NCI-H187 (cell line): ENCODE measurements at regions not wholly inside any gene's neighbourhood (a gene's known extent, or its start where the extent isn't known, plus 50 kb on each side); places are given as distances from the start of the nearest gene placed in this dataset.
"Not testable (repeated sequence)": the region's sequence is repeated elsewhere in the genome, so short reads cannot be mapped to it uniquely, and the experiment has no call there.

Experiments used
- DNase-seq, 2 experiments: peaks; one replicate each; lab custom pipeline; 2025; lab: John Stamatoyannopoulos, UW

DNA sequence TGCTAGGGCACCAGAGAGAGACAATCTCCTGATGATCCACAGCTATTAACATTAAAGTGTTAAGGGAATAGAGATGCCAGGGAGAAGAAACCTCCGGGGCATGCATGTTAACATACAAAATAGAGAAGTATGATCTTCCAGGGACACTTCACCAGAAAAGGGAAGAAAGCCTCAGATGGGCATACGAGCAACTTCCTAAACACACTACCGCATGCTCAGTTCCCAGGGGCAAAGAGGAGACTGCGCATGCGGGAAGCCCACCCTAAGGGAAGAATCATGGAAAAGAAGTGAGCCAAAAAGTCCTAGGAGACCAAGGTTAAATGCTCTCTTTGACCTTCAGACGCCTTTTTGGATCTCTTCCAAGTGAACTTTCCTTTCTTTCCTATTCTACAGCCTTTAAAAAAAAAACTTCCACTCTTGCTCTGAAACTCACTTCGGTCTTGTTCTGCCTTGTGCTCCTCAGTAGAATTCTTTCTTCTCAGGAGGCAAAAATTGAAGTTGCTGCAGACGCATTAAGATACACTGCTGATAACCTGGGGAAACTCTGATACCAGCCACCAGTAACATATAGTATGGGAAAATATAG is 1211.3 kb downstream of the REEP3 start:
- DNase-seq = no peak

- DNase-seq = no peak
These were observed 1212.8 kb downstream of the REEP3 start for GRCh38 chr10:64733980-64734379.

DNA sequence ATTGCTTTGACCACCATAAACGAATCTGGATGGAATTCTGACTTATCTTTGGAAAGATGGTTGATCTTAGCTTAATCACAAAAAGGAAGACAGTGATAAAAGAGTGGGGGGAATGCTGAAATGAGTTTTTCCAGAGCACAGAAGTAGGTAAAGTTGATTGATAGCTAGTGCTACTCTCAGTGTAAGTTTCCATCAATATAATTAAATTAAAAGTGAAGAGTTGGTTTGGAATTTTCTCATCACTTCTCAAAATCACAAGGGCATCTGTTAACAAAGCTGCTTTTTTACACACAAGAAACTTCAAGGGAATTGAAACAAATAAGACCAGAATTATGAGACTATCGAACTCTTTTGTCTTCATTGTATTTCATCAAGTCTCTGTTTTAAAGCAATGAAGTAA is 1217.3 kb downstream of the REEP3 start:
- DNase-seq = no peak

GRCh38 chr10:64745565-64745964 is 1224.4 kb downstream of the REEP3 start:
- no peak for DNase-seq

GRCh38 chr10:64750672-64751071 is 1229.5 kb downstream of the REEP3 start:
- no peak for DNase-seq

- DNase-seq = no peak
These were observed 1232.3 kb downstream of the REEP3 start for GRCh38 chr10:64753516-64753915.

- DNase-seq = no peak
These were observed 1239.2 kb downstream of the REEP3 start for GRCh38 chr10:64760371-64760770.

GRCh38 chr10:64762861-64763260 is 1241.7 kb downstream of the REEP3 start:
- DNase-seq = no peak

- DNase-seq = no peak
These were observed 1244.3 kb downstream of the REEP3 start for GRCh38 chr10:64765498-64765897.

DNA sequence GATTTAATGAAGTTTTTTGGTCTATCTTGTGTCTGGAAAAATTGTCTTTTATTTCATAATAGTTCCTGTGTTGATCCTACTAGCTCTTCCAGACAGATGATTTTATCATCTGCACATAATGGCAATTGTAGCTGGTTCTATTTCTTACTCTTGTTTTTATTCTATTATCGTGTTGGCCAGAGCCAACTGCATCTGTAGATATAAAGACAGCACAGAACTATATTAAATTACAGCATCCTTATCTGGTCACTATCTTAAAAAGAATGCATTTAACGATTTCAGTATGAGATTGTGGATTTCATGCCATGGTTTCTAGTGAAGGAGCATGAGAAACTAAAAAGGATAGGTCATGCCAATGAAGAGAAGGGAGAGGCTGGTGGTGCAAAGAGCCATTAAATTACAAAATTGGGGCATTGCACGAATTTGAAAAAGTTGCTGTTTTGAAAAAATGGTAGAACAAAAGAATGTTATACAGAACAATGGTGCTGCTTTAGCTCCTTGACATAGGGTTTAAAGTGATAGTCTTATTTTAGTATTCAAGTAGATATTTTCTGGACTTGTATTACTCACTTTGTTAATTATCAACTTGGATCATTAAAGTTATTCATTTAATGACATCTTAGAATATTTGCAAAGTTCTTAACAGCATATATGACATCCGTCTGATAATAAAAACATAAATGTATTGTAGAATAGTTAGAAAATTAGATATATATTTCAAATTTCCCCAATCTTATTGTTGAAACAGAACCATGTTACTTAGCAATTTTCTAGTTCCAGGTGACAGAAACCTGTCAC is 1250.3 kb downstream of the REEP3 start:
- no peak for DNase-seq

- DNase-seq = no peak
These were observed 1252.2 kb downstream of the REEP3 start for GRCh38 chr10:64773357-64773756.

DNA sequence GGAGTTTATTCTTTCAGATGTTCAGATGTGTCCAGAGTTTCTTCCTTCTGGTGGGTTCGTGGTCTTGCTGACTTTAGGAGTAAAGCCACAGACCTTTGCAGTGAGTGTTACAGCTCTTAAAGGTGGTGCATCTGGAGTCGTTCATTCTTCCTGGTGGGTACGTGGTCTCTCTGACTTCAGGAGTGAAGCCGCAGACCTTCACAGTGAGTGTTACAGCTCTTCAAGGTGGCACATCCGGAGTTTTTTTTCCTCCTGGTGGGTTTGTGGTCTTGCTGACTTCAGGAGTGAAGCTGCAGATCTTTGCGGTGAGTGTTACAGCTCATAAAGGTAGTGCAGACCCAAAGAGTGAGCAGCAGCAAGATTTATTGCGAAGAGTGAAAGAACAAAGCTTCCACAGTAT is 1263.2 kb downstream of the REEP3 start:
- DNase-seq = not testable (repeated sequence)

DNA sequence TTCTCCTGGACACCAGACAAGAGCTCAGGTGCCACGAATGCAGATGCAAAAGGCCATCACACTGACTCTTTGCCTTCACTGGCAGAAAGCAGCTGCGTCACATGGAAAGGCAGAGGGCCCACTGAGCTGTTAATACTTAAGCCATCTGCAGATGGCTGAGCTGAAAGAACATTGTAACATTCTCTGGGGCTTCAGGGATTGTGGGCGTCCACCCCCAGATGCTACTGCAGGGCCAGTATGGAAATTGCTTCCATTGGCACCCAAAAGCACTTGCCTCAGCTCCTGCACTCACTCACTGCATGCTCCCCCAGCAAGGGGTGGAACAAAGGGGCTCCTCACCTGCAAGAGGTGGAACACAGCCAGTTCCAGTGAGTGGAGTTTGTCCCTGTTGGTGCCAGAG is 1264.6 kb downstream of the REEP3 start:
- no peak for DNase-seq

DNA sequence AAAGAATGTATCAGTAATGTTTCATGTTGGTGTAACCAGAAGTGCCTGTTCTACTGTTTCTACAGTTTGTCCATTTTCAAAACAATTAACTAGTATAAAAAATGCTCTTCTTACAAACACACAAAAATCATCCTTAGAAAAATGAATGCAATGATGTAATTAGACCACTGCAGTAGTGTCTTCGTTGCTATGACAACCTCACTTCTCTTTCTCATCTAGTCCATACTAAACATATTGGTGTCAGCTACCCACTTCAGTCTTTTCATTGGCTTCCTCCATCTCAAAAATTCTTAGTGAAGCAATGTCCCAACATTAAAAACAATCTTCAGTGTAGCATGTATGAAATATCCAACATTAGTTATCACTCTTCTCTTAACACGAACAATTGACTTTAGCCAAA is 1265.8 kb downstream of the REEP3 start:
- no peak for DNase-seq

DNA sequence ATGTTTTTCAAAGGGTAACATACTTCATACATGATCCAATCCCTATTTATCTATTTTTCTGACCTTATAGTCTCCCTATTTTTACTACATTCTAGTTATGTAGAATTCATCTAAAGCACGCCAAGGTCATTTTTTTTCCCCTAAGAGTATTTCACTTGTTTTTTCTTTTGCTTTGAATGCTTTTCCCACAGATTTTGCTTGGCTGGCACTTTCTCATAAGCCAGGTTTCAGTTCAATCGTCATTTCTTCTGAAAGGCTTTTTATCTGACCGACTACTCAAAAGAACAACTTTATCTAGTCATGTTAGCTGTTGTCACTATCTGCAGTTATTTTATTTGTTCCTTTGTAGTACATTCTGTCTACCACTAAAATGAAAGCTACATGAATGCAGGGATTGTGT is 1274.6 kb downstream of the REEP3 start:
- no peak for DNase-seq

- no peak for DNase-seq
These were observed 1277.1 kb downstream of the REEP3 start for GRCh38 chr10:64798297-64798696.

GRCh38 chr10:64808233-64808632 is 1287.0 kb downstream of the REEP3 start:
- not testable (repeated sequence) for DNase-seq

DNA sequence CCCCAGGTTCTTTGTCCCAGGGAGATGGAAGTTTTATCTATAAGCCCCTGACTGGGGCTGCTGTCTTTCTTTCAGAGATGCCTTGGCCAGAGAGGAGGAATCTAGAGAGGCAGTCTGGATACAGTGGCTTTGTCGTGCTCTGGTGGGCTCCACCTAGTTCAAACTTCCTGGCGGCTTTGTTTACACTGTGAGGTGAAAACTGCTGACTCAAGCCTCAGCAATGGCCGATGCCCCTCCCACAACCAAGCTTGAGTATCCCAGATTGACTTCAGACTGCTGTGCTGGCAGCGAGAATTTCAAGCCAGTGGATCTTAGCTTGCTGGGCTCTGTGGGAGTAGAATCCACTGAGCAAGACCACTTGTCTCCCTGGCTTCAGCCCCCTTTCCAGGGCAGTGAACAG is 1288.8 kb downstream of the REEP3 start:
- not testable (repeated sequence) for DNase-seq

DNA sequence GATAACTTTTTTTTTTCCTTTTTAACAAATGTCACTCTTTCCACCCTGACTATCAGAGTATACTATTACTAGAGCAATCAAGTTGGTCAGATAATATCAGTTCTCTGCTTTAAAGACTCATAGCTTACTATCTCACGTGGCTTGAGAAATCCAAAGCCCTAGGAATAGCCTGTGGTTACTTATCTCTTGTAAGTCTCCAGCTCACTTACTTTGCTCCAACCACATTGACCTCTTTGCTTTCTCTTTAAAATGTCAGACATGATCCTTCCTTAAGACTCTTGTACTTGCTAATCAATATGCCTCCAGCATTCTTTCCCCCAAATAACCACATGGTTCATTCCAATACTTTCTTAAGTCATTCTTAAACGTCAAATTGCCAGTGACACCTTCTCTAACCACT is 1292.2 kb downstream of the REEP3 start:
- DNase-seq = no peak

DNA sequence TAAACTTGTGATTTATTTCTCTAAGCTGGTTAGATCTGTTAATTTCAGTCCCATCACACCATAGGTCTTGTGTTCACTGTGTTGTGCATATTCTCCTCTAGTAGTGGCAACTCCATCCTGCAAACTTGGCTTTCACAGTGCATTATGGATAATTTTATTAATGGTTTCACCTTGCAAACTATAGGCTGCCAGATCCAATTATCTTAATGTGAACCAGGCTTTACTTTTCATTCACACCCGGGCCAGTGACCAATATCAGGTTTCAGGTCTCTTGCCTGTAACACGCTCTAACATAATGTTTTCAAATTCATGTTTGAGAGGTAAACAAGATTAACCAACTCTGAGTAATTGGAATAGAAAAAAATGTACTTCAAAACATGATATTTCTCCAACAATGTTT is 1293.0 kb downstream of the REEP3 start:
- DNase-seq = no peak

- no peak for DNase-seq
These were observed 1308.7 kb downstream of the REEP3 start for GRCh38 chr10:64829888-64830412.

DNA sequence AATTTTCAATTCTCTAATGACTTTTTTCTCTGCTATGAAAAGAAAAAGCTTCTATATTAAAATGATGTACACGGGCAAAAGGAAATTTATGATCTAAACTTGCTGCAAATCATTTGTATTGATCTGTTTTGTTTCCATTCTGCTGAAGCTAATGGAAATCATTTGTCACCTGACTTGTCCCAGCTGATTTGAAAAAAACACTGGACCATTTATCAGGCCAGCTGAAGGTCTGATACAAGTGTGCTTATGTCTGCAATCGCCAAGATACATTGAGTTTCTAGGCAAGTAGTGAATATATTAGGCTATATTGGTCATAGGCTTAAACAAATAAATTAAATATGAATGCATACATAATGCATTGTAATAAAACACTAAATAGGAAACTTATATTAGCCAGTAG is 1309.7 kb downstream of the REEP3 start:
- no peak for DNase-seq

- DNase-seq = no peak
These were observed 1319.1 kb downstream of the REEP3 start for GRCh38 chr10:64840341-64840740.

DNA sequence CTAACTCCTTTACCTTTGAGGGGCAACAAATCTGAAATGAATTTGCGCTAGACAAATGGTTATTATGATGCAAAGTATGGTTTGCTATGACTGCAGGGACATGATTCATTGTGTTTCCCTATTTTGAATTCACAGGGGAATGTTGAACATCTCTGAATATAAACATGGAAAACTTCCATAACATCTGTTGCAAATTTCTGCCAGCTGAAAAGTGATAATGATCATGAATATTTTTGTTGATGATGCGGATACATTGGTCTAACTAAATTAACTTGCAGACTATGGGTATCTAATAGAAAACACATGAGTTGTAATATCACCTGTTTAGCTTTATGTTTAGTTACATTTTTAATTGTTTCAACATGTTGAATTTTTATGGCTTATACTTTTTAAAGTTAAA is 1325.5 kb downstream of the REEP3 start:
- no peak for DNase-seq
